C4-2B (cell line): ENCODE measurements at regions not wholly inside any gene's neighbourhood (a gene's known extent, or its start where the extent isn't known, plus 50 kb on each side); places are given as distances from the start of the nearest gene placed in this dataset.

Experiments
- H3K27ac ChIP-seq: fragments of 450-650 bp; 2 replicates; pipeline ENCODE4 v1.5.1; 2017
- CTCF ChIP-seq: fragments of 450-650 bp; conservative IDR thresholded peaks from 2 replicates; pipeline ENCODE4 v1.5.1; 2017; ENCODE audit warnings: mild to moderate bottlenecking
- ZFX ChIP-seq: fragments of 450-650 bp; IDR thresholded peaks from 2 replicates; pipeline ENCODE4 v1.6.1; 2017

- TF ChIP-seq CTCF (no peak), ZFX (no peak)
Observed at GRCh38 chr5:2611659-2612058, 139.8 kb downstream of the IRX2 start.

GRCh38 chr5:2610986-2611385 lies 140.5 kb downstream of the IRX2 start:
- TF ChIP-seq ZFX (no peak), CTCF (no peak)
- H3K27ac ChIP-seq: no peak overlapping the region

More at GRCh38 chr5:2611659-2612058, 139.8 kb downstream of the IRX2 start:
- no peak overlapping the region for H3K27ac ChIP-seq

- no peak overlapping the region for H3K27ac ChIP-seq
- TF ChIP-seq ZFX: no peak
- TF ChIP-seq CTCF: no peak
Observed at GRCh38 chr5:2608391-2608790, 143.1 kb downstream of the IRX2 start.

GRCh38 chr5:2607598-2607997 lies 143.9 kb downstream of the IRX2 start:
- TF ChIP-seq ZFX (no peak), CTCF (no peak)
- no peak overlapping the region for H3K27ac ChIP-seq

- H3K27ac ChIP-seq: no peak overlapping the region
- TF ChIP-seq CTCF: no peak
- TF ChIP-seq ZFX: no peak
Observed at GRCh38 chr5:2603272-2603575, 148.3 kb downstream of the IRX2 start.

GRCh38 chr5:2602451-2603271 lies 148.8 kb downstream of the IRX2 start:
- TF ChIP-seq CTCF: no peak
- TF ChIP-seq ZFX: no peak
- no peak overlapping the region for H3K27ac ChIP-seq

GRCh38 chr5:2598503-2598902 lies 153.0 kb downstream of the IRX2 start:
- TF ChIP-seq CTCF (no peak), ZFX (no peak)
- H3K27ac ChIP-seq: no peak overlapping the region
